ENCODE measurements at regions not wholly inside any gene's neighbourhood (a gene's known extent, or its start where the extent isn't known, plus 50 kb on each side); places are given as distances from the start of the nearest gene placed in this dataset.
"Not testable (repeated sequence)": the region's sequence is repeated elsewhere in the genome, so short reads cannot be mapped to it uniquely, and the experiment has no call there.

GRCh38 chr12:20053782-20054181 lies 314.6 kb upstream of the PDE3A start:
- no peaks in the 10 kb centered on the region for H3K36me3 ChIP-seq (ENCODE audit: control insufficient read depth, insufficient read depth, low read length)
- no peak overlapping the region for H3K27ac Mint-ChIP-seq
- no peaks in the 10 kb centered on the region for H3K4me1 ChIP-seq (ENCODE audit: control insufficient read depth, insufficient read depth, low read length, poor library complexity, severe bottlenecking)
- H3K9me3 ChIP-seq (ENCODE audit: control insufficient read depth in 2 of 2, low read length in 2 of 2) = no peaks in the 10 kb centered on the region
- ATAC-seq (ENCODE audit: low read depth in 2 of 2) (no peak), DNase-seq (no peak)
- H3K27ac ChIP-seq (ENCODE audit: insufficient read depth, low read length, poor library complexity, severe bottlenecking) = no peak overlapping the region
- H3K4me3 ChIP-seq (ENCODE audit: low read depth, low read length) = no peak overlapping the region
- H3K4me1 Mint-ChIP-seq = peaks cover 0 to 4% (median 0%) of the 10 kb centered on the region in 4 donors
- peaks cover 0 to 10% (median 2%) of the 10 kb centered on the region in 7 donors for H3K9me3 Mint-ChIP-seq
- no peaks in the 10 kb centered on the region for H3K36me3 Mint-ChIP-seq
- H3K27me3 ChIP-seq (ENCODE audit: control insufficient read depth, insufficient read depth, low read length) = no peaks in the 10 kb centered on the region
- H3K27me3 Mint-ChIP-seq = no peaks in the 10 kb centered on the region
- no peak overlapping the region for H3K4me3 Mint-ChIP-seq

- H3K4me1 ChIP-seq (ENCODE audit: control insufficient read depth, insufficient read depth, low read length, poor library complexity, severe bottlenecking) = no peaks in the 10 kb centered on the region
- H3K36me3 ChIP-seq (ENCODE audit: control insufficient read depth, insufficient read depth, low read length) = no peaks in the 10 kb centered on the region
- no peak overlapping the region for H3K27ac ChIP-seq (ENCODE audit: insufficient read depth, low read length, poor library complexity, severe bottlenecking)
- Mint-ChIP-seq H3K4me1 (no peaks in the 10 kb centered on the region), H3K36me3 (no peaks in the 10 kb centered on the region), H3K27ac (no peak overlapping the region), H3K27me3 (no peaks in the 10 kb centered on the region), H3K9me3 (peaks cover 0 to 15% (median 5%) of the 10 kb centered on the region in 7 donors), H3K4me3 (no peak overlapping the region)
- DNase-seq = no peak
- ATAC-seq (ENCODE audit: low read depth in 2 of 2) = no peak
- no peak overlapping the region for H3K4me3 ChIP-seq (ENCODE audit: low read depth, low read length)
- no peaks in the 10 kb centered on the region for H3K27me3 ChIP-seq (ENCODE audit: control insufficient read depth, insufficient read depth, low read length)
- H3K9me3 ChIP-seq (ENCODE audit: control insufficient read depth in 2 of 2, low read length in 2 of 2) = no peaks in the 10 kb centered on the region
Measured at GRCh38 chr12:20055856-20056255, 312.5 kb upstream of the PDE3A start.

- DNase-seq (no peak), ATAC-seq (ENCODE audit: low read depth in 2 of 2) (no peak)
- Mint-ChIP-seq H3K4me1 (no peaks in the 10 kb centered on the region), H3K27ac (no peak overlapping the region), H3K9me3 (peaks cover 1 to 17% (median 5%) of the 10 kb centered on the region in 7 donors), H3K4me3 (no peak overlapping the region), H3K36me3 (no peaks in the 10 kb centered on the region), H3K27me3 (no peaks in the 10 kb centered on the region)
- H3K27me3 ChIP-seq (ENCODE audit: control insufficient read depth, insufficient read depth, low read length) = no peaks in the 10 kb centered on the region
- no peak overlapping the region for H3K27ac ChIP-seq (ENCODE audit: insufficient read depth, low read length, poor library complexity, severe bottlenecking)
- H3K36me3 ChIP-seq (ENCODE audit: control insufficient read depth, insufficient read depth, low read length) = no peaks in the 10 kb centered on the region
- H3K4me3 ChIP-seq (ENCODE audit: low read depth, low read length) = no peak overlapping the region
- H3K4me1 ChIP-seq (ENCODE audit: control insufficient read depth, insufficient read depth, low read length, poor library complexity, severe bottlenecking) = no peaks in the 10 kb centered on the region
- no peaks in the 10 kb centered on the region for H3K9me3 ChIP-seq (ENCODE audit: control insufficient read depth in 2 of 2, low read length in 2 of 2)
Measured at GRCh38 chr12:20057398-20057797, 310.9 kb upstream of the PDE3A start.

- Mint-ChIP-seq H3K4me1 (no peaks in the 10 kb centered on the region), H3K9me3 (peaks cover 3 to 20% (median 6%) of the 10 kb centered on the region in 7 donors), H3K36me3 (no peaks in the 10 kb centered on the region), H3K27me3 (no peaks in the 10 kb centered on the region), H3K27ac (no peak overlapping the region), H3K4me3 (no peak overlapping the region)
- Histone ChIP-seq H3K4me3 (ENCODE audit: low read depth, low read length) (no peak overlapping the region), H3K4me1 (ENCODE audit: control insufficient read depth, insufficient read depth, low read length, poor library complexity, severe bottlenecking) (no peaks in the 10 kb centered on the region), H3K27me3 (ENCODE audit: control insufficient read depth, insufficient read depth, low read length) (no peaks in the 10 kb centered on the region), H3K9me3 (ENCODE audit: control insufficient read depth in 2 of 2, low read length in 2 of 2) (no peaks in the 10 kb centered on the region), H3K27ac (ENCODE audit: insufficient read depth, low read length, poor library complexity, severe bottlenecking) (no peak overlapping the region), H3K36me3 (ENCODE audit: control insufficient read depth, insufficient read depth, low read length) (no peaks in the 10 kb centered on the region)
- DNase-seq (no peak), ATAC-seq (ENCODE audit: low read depth in 2 of 2) (no peak)
Measured at GRCh38 chr12:20063116-20063515, 305.2 kb upstream of the PDE3A start.

- Mint-ChIP-seq H3K27me3 (no peaks in the 10 kb centered on the region), H3K4me3 (no peak overlapping the region), H3K36me3 (no peaks in the 10 kb centered on the region), H3K4me1 (no peaks in the 10 kb centered on the region), H3K9me3 (peaks cover 0 to 8% (median 4%) of the 10 kb centered on the region in 7 donors), H3K27ac (no peak overlapping the region)
- no peak for DNase-seq
- Histone ChIP-seq H3K27ac (ENCODE audit: insufficient read depth, low read length, poor library complexity, severe bottlenecking) (no peak overlapping the region), H3K4me1 (ENCODE audit: control insufficient read depth, insufficient read depth, low read length, poor library complexity, severe bottlenecking) (no peaks in the 10 kb centered on the region), H3K36me3 (ENCODE audit: control insufficient read depth, insufficient read depth, low read length) (no peaks in the 10 kb centered on the region), H3K27me3 (ENCODE audit: control insufficient read depth, insufficient read depth, low read length) (no peaks in the 10 kb centered on the region), H3K4me3 (ENCODE audit: low read depth, low read length) (no peak overlapping the region), H3K9me3 (ENCODE audit: control insufficient read depth in 2 of 2, low read length in 2 of 2) (no peaks in the 10 kb centered on the region)
- ATAC-seq (ENCODE audit: low read depth in 2 of 2) = no peak
Measured at GRCh38 chr12:20077618-20078017, 290.7 kb upstream of the PDE3A start.

- no peaks in the 10 kb centered on the region for H3K27me3 Mint-ChIP-seq
- Histone ChIP-seq H3K4me1 (ENCODE audit: control insufficient read depth, insufficient read depth, low read length, poor library complexity, severe bottlenecking) (no peaks in the 10 kb centered on the region), H3K27me3 (ENCODE audit: control insufficient read depth, insufficient read depth, low read length) (no peaks in the 10 kb centered on the region), H3K36me3 (ENCODE audit: control insufficient read depth, insufficient read depth, low read length) (no peaks in the 10 kb centered on the region), H3K9me3 (ENCODE audit: control insufficient read depth in 2 of 2, low read length in 2 of 2) (no peaks in the 10 kb centered on the region), H3K27ac (ENCODE audit: insufficient read depth, low read length, poor library complexity, severe bottlenecking) (no peak overlapping the region), H3K4me3 (ENCODE audit: low read depth, low read length) (no peak overlapping the region)
- peaks cover 0 to 4% (median 0%) of the 10 kb centered on the region in 7 donors for H3K9me3 Mint-ChIP-seq
- DNase-seq = no peak
- H3K4me1 Mint-ChIP-seq = no peaks in the 10 kb centered on the region
- no peaks in the 10 kb centered on the region for H3K36me3 Mint-ChIP-seq
- no peak for ATAC-seq (ENCODE audit: low read depth in 2 of 2)
- no peak overlapping the region for H3K4me3 Mint-ChIP-seq
- H3K27ac Mint-ChIP-seq = no peak overlapping the region
Measured at GRCh38 chr12:20089077-20089476, 279.3 kb upstream of the PDE3A start.

GRCh38 chr12:20093190-20093810 lies 275.0 kb upstream of the PDE3A start:
- not testable (repeated sequence) for H3K4me1 Mint-ChIP-seq; H3K27me3 ChIP-seq (ENCODE audit: control insufficient read depth, insufficient read depth, low read length); H3K36me3 Mint-ChIP-seq; H3K4me1 ChIP-seq (ENCODE audit: control insufficient read depth, insufficient read depth, low read length, poor library complexity, severe bottlenecking); H3K27ac ChIP-seq (ENCODE audit: insufficient read depth, low read length, poor library complexity, severe bottlenecking); H3K4me3 ChIP-seq (ENCODE audit: low read depth, low read length); H3K27me3 Mint-ChIP-seq; ATAC-seq (ENCODE audit: low read depth in 2 of 2); H3K4me3 Mint-ChIP-seq; H3K9me3 Mint-ChIP-seq; H3K36me3 ChIP-seq (ENCODE audit: control insufficient read depth, insufficient read depth, low read length); H3K27ac Mint-ChIP-seq; H3K9me3 ChIP-seq (ENCODE audit: control insufficient read depth in 2 of 2, low read length in 2 of 2); DNase-seq

GRCh38 chr12:20096430-20096829 lies 271.9 kb upstream of the PDE3A start:
- no peaks in the 10 kb centered on the region for H3K27me3 ChIP-seq (ENCODE audit: control insufficient read depth, insufficient read depth, low read length)
- Mint-ChIP-seq H3K4me1 (no peaks in the 10 kb centered on the region), H3K4me3 (no peak overlapping the region), H3K36me3 (no peaks in the 10 kb centered on the region), H3K27me3 (no peaks in the 10 kb centered on the region), H3K9me3 (peaks cover 0 to 7% (median 3%) of the 10 kb centered on the region in 7 donors), H3K27ac (no peak overlapping the region)
- ATAC-seq (ENCODE audit: low read depth in 2 of 2) (no peak), DNase-seq (no peak)
- H3K9me3 ChIP-seq (ENCODE audit: control insufficient read depth in 2 of 2, low read length in 2 of 2) = peaks cover 0 to 2% of the 10 kb centered on the region in 2 experiments
- no peaks in the 10 kb centered on the region for H3K36me3 ChIP-seq (ENCODE audit: control insufficient read depth, insufficient read depth, low read length)
- H3K27ac ChIP-seq (ENCODE audit: insufficient read depth, low read length, poor library complexity, severe bottlenecking) = no peak overlapping the region
- H3K4me3 ChIP-seq (ENCODE audit: low read depth, low read length) = no peak overlapping the region
- no peaks in the 10 kb centered on the region for H3K4me1 ChIP-seq (ENCODE audit: control insufficient read depth, insufficient read depth, low read length, poor library complexity, severe bottlenecking)

Measured in CD4-positive, CD25-positive, alpha-beta regulatory T cell (primary cell).